PC-3 (cell line): ENCODE measurements at regions not wholly inside any gene's neighbourhood (a gene's known extent, or its start where the extent isn't known, plus 50 kb on each side); places are given as distances from the start of the nearest gene placed in this dataset.

Experiments
- ATAC-seq: fragments of 200-7000 bp; cut with Tn5 transposase; 2 replicates; pipeline ENCODE4 v1.9.1; 2020; ENCODE audit warnings: mild to moderate bottlenecking, moderate library complexity
- BruUV-seq: library from RNA; stranded (reverse); fragments of 400-500 nt; replicated peaks from 2 replicates; lab custom pipeline; 2021; lab: Mats Ljungman, UMichigan
- CTCF ChIA-PET: fragments of 300-600 bp; sonication (Branson Sonifier 250); formaldehyde crosslinking; loops from one replicate; lab custom pipeline; 2022; ENCODE audit warnings: antibody characterized with exemption; lab: Charles Lee
- POLR2A ChIA-PET: fragments of 300-600 bp; sonication (Branson Sonifier 250); formaldehyde crosslinking; loops from one replicate; lab custom pipeline; 2022; ENCODE audit warnings: antibody characterized with exemption; ENCODE audit not compliant: unreplicated experiment; lab: Charles Lee
- DNase-seq: peaks from one replicate; pipeline ENCODE4 v3.0.0-alpha.2; 2015
- H2AFZ ChIP-seq: fragments of 300-600 bp; sonication (generic); 2 replicates; pipeline ENCODE4 v1.6.0; 2016; ENCODE audit warnings: antibody characterized with exemption, low read length
- H3F3A ChIP-seq: fragments of 300-600 bp; sonication (generic); one replicate; pipeline ENCODE4 v1.6.0; 2017; ENCODE audit warnings: antibody characterized with exemption, low read length, control low read depth, mild to moderate bottlenecking; ENCODE audit not compliant: unreplicated experiment
- H3K27ac ChIP-seq: fragments of 300-600 bp; sonication (generic); 2 replicates; pipeline ENCODE4 v1.5.1; 2016; ENCODE audit warnings: mild to moderate bottlenecking, low read length
- H3K27me3 ChIP-seq: fragments of 300-600 bp; sonication (generic); 2 replicates; pipeline ENCODE4 v1.6.1; 2016; ENCODE audit warnings: low read length, mixed read lengths
- H3K36me3 ChIP-seq: fragments of 300-600 bp; sonication (generic); 2 replicates; pipeline ENCODE4 v1.6.1; 2016; ENCODE audit warnings: low read depth, mixed run types, low read length, mixed read lengths
- H3K4me1 ChIP-seq: fragments of 300-600 bp; sonication (generic); 2 replicates; pipeline ENCODE4 v1.5.1; 2016; ENCODE audit warnings: low read length; ENCODE audit not compliant: insufficient read depth
- H3K4me2 ChIP-seq: fragments of 300-600 bp; sonication (generic); 2 replicates; pipeline ENCODE4 v1.6.0; 2016; ENCODE audit warnings: low read length
- H3K4me3 ChIP-seq: fragments of 300-600 bp; sonication (generic); 2 replicates; pipeline ENCODE4 v1.5.1; 2016; ENCODE audit warnings: mild to moderate bottlenecking, low read length, mixed read lengths
- H3K79me2 ChIP-seq: fragments of 300-600 bp; sonication (generic); 2 replicates; pipeline ENCODE4 v1.6.1; 2017; ENCODE audit warnings: low read length, mixed read lengths
- H3K9ac ChIP-seq: fragments of 300-600 bp; sonication (generic); 2 replicates; pipeline ENCODE4 v1.6.0; 2016; ENCODE audit warnings: mild to moderate bottlenecking, low read length
- H3K9me2 ChIP-seq: fragments of 300-600 bp; sonication (generic); replicated peaks from 2 replicates; pipeline ENCODE4 v1.6.1; 2016; ENCODE audit warnings: mixed run types, low read length, mixed read lengths
- H3K9me3 ChIP-seq: fragments of 300-600 bp; sonication (generic); 2 replicates; pipeline ENCODE4 v1.6.1; 2016; ENCODE audit warnings: low read length, mixed read lengths
- H4K20me1 ChIP-seq: fragments of 300-600 bp; sonication (generic); 2 replicates; pipeline ENCODE4 v1.6.1; 2016; ENCODE audit warnings: low read length, mixed read lengths
- CTCF ChIP-seq: fragments of 300-600 bp; sonication (generic); conservative IDR thresholded peaks from 2 replicates; pipeline ENCODE4 v1.5.1; 2017; ENCODE audit warnings: antibody characterized with exemption, low read depth, mild to moderate bottlenecking, low read length
- EZH2 ChIP-seq: fragments of 300-600 bp; sonication (generic); IDR thresholded peaks from one replicate; pipeline ENCODE4 v1.6.1; 2017; ENCODE audit warnings: antibody characterized with exemption, mild to moderate bottlenecking, low read length; ENCODE audit not compliant: unreplicated experiment
- EZH2phosphoT487 ChIP-seq: fragments of 300-600 bp; sonication (generic); IDR thresholded peaks from 2 replicates; pipeline ENCODE4 v1.6.1; 2018; ENCODE audit warnings: mild to moderate bottlenecking, antibody characterized with exemption, low read length, borderline replicate concordance
- intact Hi-C: fragments of 100-400 bp; cut with micrococcal nuclease; formaldehyde crosslinking; loops from 2 replicates; pipeline ENCODE4 v1.9.0; 2023

DNA sequence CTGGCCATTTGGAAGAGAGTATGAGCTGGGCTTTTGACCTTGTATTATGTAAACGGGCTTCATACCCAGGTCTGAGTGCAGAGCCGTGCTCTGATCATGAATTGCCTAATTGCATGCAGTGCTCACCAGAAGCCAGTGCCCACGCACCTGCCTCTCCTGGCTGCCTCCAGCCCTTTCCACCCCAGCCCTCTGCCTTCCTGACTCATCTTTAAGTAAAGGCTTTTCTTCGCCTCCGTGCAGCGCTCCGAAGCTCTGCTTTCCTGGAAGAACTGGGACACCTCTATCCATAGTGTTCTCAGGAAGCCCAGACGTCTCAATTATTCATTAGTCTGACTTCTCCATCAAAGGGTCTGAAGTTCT lies 413.7 kb downstream of the PTPRU start:
- POLR2A ChIA-PET, result no interaction called here
- peak overlapping the region; percentile 58 for H2AFZ ChIP-seq
- TF ChIP-seq CTCF, result no peak
- TF ChIP-seq EZH2phosphoT487, result no peak
- TF ChIP-seq EZH2, result no peak
- no peaks in the 10 kb centered on the region for H4K20me1 ChIP-seq
- CTCF ChIA-PET, result interaction anchor here (0.5 kb wide), 1 partner anchor 59 kb away, joined by 3 read pairs; no protein-coding TSS in a partner anchor
- no peaks in the 10 kb centered on the region for H3K9me2 ChIP-seq
- peak; percentile 66 for DNase-seq
- H3K4me1 ChIP-seq, result peaks cover 34% of the 10 kb centered on the region
- no TSS peak for BruUV-seq
- H3K36me3 ChIP-seq, result no peaks in the 10 kb centered on the region
- peak overlapping the region; percentile 4; the same call in 1 of the 2 replicates for H3K4me3 ChIP-seq
- H3K4me2 ChIP-seq, result peak overlapping the region; percentile 50
- ATAC-seq, result peak; percentile 67
- H3F3A ChIP-seq, result no peaks in the 10 kb centered on the region
- peak overlapping the region; percentile 78 for H3K27ac ChIP-seq
- no peaks in the 10 kb centered on the region for H3K79me2 ChIP-seq
- peak overlapping the region; percentile 26; the same call in 1 of the 2 replicates for H3K9ac ChIP-seq
- intact Hi-C loops, result loop anchor here (5.0 kb wide), 1 partner anchor 138 kb away; no protein-coding TSS in a partner anchor
- no peaks in the 10 kb centered on the region for H3K27me3 ChIP-seq
- H3K9me3 ChIP-seq, result no peaks in the 10 kb centered on the region

- no peaks in the 10 kb centered on the region for H4K20me1 ChIP-seq
- no peaks in the 10 kb centered on the region for H3K79me2 ChIP-seq
- peak overlapping the region; percentile 4; the same call in 1 of the 2 replicates for H3K4me3 ChIP-seq
- H3F3A ChIP-seq, result no peaks in the 10 kb centered on the region
- ATAC-seq, result peak; percentile 79
- CTCF ChIA-PET, result interaction anchor here (0.5 kb wide), 1 partner anchor 58 kb away, joined by 3 read pairs; no protein-coding TSS in a partner anchor
- peak overlapping the region; percentile 26; the same call in 1 of the 2 replicates for H3K9ac ChIP-seq
- POLR2A ChIA-PET, result no interaction called here
- peak overlapping the region; percentile 50 for H3K4me2 ChIP-seq
- no peaks in the 10 kb centered on the region for H3K27me3 ChIP-seq
- peak overlapping the region; percentile 78 for H3K27ac ChIP-seq
- H3K9me2 ChIP-seq, result no peaks in the 10 kb centered on the region
- H3K4me1 ChIP-seq, result peaks cover 34% of the 10 kb centered on the region
- peak overlapping the region; percentile 58 for H2AFZ ChIP-seq
- no peaks in the 10 kb centered on the region for H3K36me3 ChIP-seq
- no peaks in the 10 kb centered on the region for H3K9me3 ChIP-seq
- BruUV-seq, result no TSS peak
- TF ChIP-seq CTCF, result no peak
- peak; percentile 96 for DNase-seq
- intact Hi-C loops, result loop anchor here (5.0 to 10.0 kb wide), 2 partner anchors 137 to 415 kb away; partner anchors contain the start of genes MECR and PTPRU
Measured at GRCh38 chr1:29649189-29650040, 413.1 kb downstream of the PTPRU start.

DNA sequence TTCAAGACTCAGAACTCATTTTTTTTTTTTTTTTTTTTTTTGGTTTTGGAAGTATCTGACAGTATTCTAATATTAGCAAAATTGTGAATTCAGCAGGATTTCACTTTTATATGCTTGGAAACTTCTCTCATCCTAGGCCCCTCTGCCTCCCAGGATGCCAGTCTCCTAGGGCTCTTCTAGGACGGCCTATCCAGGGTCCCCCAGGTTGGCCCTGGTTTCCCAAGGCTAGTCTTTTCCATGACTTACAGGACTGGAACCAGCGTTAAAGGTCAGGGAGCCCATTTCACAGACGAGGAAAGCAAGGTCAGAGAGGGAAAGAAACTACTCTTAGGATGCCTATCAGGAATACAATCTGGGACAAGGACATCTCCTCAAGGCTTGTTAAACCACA lies 412.5 kb downstream of the PTPRU start:
- H3K4me1 ChIP-seq, result peaks cover 34% of the 10 kb centered on the region
- ATAC-seq, result no peak
- H2AFZ ChIP-seq, result no peak overlapping the region
- DNase-seq, result no peak
- ChIA-PET CTCF (no interaction called here), POLR2A (no interaction called here)
- no peaks in the 10 kb centered on the region for H3K9me2 ChIP-seq
- H3F3A ChIP-seq, result no peaks in the 10 kb centered on the region
- H3K36me3 ChIP-seq, result no peaks in the 10 kb centered on the region
- TF ChIP-seq CTCF (no peak), EZH2 (no peak), EZH2phosphoT487 (no peak)
- no peak overlapping the region for H3K4me3 ChIP-seq
- peak overlapping the region; percentile 78 for H3K27ac ChIP-seq
- H3K79me2 ChIP-seq, result no peaks in the 10 kb centered on the region
- intact Hi-C loops, result loop anchor here (10.0 kb wide), 1 partner anchor 414 kb away; the partner anchor contains the start of genes MECR and PTPRU
- no peaks in the 10 kb centered on the region for H3K9me3 ChIP-seq
- H3K9ac ChIP-seq, result 0 out of 2 replicates have a peak overlapping the region, but pooled peaks have one; percentile 7
- BruUV-seq, result no TSS peak
- H4K20me1 ChIP-seq, result no peaks in the 10 kb centered on the region
- H3K27me3 ChIP-seq, result no peaks in the 10 kb centered on the region
- peak overlapping the region; percentile 50 for H3K4me2 ChIP-seq
